ENCODE measurements at regions not wholly inside any gene's neighbourhood (a gene's known extent, or its start where the extent isn't known, plus 50 kb on each side); places are given as distances from the start of the nearest gene placed in this dataset.

- no peak overlapping the region for H3K9ac ChIP-seq (ENCODE audit: control insufficient read depth, extremely low read depth, insufficient read depth, low read length)
- dilution Hi-C loops (cut with MboI; ENCODE audit: extremely low pct_ligation_motif_present, low sequenced_read_pairs), result no loop called here
- H3K27me3 ChIP-seq (ENCODE audit: control insufficient read depth, extremely low read depth, insufficient read depth, low read length), result no peaks in the 10 kb centered on the region
- no peaks in the 10 kb centered on the region for H3K79me2 ChIP-seq (ENCODE audit: control insufficient read depth, insufficient read depth, low read length)
- H3K4me3 ChIP-seq (ENCODE audit: control insufficient read depth in 2 of 3, extremely low read depth in 1 of 3, insufficient read depth in 2 of 3, low read depth in 1 of 3, low read length in 3 of 3), result no peak overlapping the region
- H4K20me1 ChIP-seq (ENCODE audit: control insufficient read depth, extremely low read depth, insufficient read depth, low read length), result no peaks in the 10 kb centered on the region
- H2AFZ ChIP-seq (ENCODE audit: control insufficient read depth, low read length), result no peak overlapping the region
- H3K27ac ChIP-seq (ENCODE audit: control insufficient read depth, insufficient read depth, low read length), result no peak overlapping the region
- H3K9me1 ChIP-seq (ENCODE audit: control insufficient read depth, extremely low read depth, insufficient read depth, low read length), result no peaks in the 10 kb centered on the region
- peaks cover 4% of the 10 kb centered on the region for H3K4me1 ChIP-seq (ENCODE audit: control insufficient read depth, extremely low read depth, insufficient read depth, low read length)
- TF ChIP-seq, protein P1, sequence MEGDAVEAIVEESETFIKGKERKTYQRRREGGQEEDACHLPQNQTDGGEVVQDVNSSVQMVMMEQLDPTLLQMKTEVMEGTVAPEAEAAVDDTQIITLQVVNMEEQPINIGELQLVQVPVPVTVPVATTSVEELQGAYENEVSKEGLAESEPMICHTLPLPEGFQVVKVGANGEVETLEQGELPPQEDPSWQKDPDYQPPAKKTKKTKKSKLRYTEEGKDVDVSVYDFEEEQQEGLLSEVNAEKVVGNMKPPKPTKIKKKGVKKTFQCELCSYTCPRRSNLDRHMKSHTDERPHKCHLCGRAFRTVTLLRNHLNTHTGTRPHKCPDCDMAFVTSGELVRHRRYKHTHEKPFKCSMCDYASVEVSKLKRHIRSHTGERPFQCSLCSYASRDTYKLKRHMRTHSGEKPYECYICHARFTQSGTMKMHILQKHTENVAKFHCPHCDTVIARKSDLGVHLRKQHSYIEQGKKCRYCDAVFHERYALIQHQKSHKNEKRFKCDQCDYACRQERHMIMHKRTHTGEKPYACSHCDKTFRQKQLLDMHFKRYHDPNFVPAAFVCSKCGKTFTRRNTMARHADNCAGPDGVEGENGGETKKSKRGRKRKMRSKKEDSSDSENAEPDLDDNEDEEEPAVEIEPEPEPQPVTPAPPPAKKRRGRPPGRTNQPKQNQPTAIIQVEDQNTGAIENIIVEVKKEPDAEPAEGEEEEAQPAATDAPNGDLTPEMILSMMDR (optimal IDR thresholded peaks at IDR 0.05 in 1 of 3, IDR thresholded peaks at IDR 0.05 in 1 of 3, conservative IDR thresholded peaks at IDR 0.05 in 1 of 3; ENCODE audit: extremely low read depth in 1 of 3, insufficient read depth in 2 of 3, low read length in 3 of 3), result no peak
- TF ChIP-seq EZH2 (IDR thresholded peaks at IDR 0.05; ENCODE audit: low read length), result no peak
- no peaks in the 10 kb centered on the region for H3K9me3 ChIP-seq (ENCODE audit: control insufficient read depth, low read depth, low read length)
- H3K36me3 ChIP-seq (ENCODE audit: control insufficient read depth in 2 of 2, extremely low read depth in 1 of 2, insufficient read depth in 2 of 2, low read length in 2 of 2), result no peaks in the 10 kb centered on the region
- peak; percentile 67 for FAIRE-seq
- DNase-seq (ENCODE audit: low read depth, low spot score), result no peak
- peak overlapping the region; percentile 11 for H3K4me2 ChIP-seq (ENCODE audit: control insufficient read depth, extremely low read depth, insufficient read depth, low read depth, low read length)
Observed at GRCh38 chr2:12451726-12452125, 265.0 kb upstream of the TRIB2 start.

DNA sequence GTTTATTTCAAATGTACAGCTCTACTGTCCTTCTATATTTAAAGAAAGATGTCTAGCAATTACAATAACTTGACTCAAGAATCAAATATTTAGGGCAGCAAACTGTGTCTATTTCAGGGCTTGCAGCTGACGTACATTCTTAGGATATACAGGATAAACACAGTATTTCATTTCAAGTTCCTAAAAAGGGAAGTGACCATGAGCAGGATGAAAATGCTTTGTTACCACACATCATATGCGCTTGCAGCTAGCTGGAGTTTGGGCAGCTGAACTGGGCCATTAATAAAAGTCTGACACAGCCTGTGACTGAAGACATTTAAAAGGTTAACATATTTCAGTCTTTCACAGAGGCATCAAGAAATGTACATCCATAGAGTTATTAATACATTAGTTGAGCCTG is 264.6 kb upstream of the TRIB2 start:
- Histone ChIP-seq H3K4me1 (ENCODE audit: control insufficient read depth, extremely low read depth, insufficient read depth, low read length) (peaks cover 8% of the 10 kb centered on the region), H3K4me2 (ENCODE audit: control insufficient read depth, extremely low read depth, insufficient read depth, low read depth, low read length) (peak overlapping the region; percentile 11), H3K9me1 (ENCODE audit: control insufficient read depth, extremely low read depth, insufficient read depth, low read length) (no peaks in the 10 kb centered on the region), H3K27me3 (ENCODE audit: control insufficient read depth, extremely low read depth, insufficient read depth, low read length) (no peaks in the 10 kb centered on the region), H3K9ac (ENCODE audit: control insufficient read depth, extremely low read depth, insufficient read depth, low read length) (no peak overlapping the region), H3K27ac (ENCODE audit: control insufficient read depth, insufficient read depth, low read length) (no peak overlapping the region), H3K9me3 (ENCODE audit: control insufficient read depth, low read depth, low read length) (no peaks in the 10 kb centered on the region), H3K4me3 (ENCODE audit: control insufficient read depth in 2 of 3, extremely low read depth in 1 of 3, insufficient read depth in 2 of 3, low read depth in 1 of 3, low read length in 3 of 3) (no peak overlapping the region), H3K79me2 (ENCODE audit: control insufficient read depth, insufficient read depth, low read length) (no peaks in the 10 kb centered on the region), H4K20me1 (ENCODE audit: control insufficient read depth, extremely low read depth, insufficient read depth, low read length) (no peaks in the 10 kb centered on the region), H2AFZ (ENCODE audit: control insufficient read depth, low read length) (no peak overlapping the region), H3K36me3 (ENCODE audit: control insufficient read depth in 2 of 2, extremely low read depth in 1 of 2, insufficient read depth in 2 of 2, low read length in 2 of 2) (no peaks in the 10 kb centered on the region)
- DNase-seq (ENCODE audit: low read depth, low spot score), result no peak
- FAIRE-seq, result no peak
- no peak for TF ChIP-seq EZH2 (IDR thresholded peaks at IDR 0.05; ENCODE audit: low read length)
- TF ChIP-seq, protein P1 (optimal IDR thresholded peaks at IDR 0.05 in 1 of 3, IDR thresholded peaks at IDR 0.05 in 1 of 3, conservative IDR thresholded peaks at IDR 0.05 in 1 of 3; ENCODE audit: extremely low read depth in 1 of 3, insufficient read depth in 2 of 3, low read length in 3 of 3), result no peak
- dilution Hi-C loops (cut with MboI; ENCODE audit: extremely low pct_ligation_motif_present, low sequenced_read_pairs), result no loop called here
